IMR-90 (cell line): ENCODE measurements at regions not wholly inside any gene's neighbourhood (a gene's known extent, or its start where the extent isn't known, plus 50 kb on each side); places are given as distances from the start of the nearest gene placed in this dataset.

ENCODE experiments used
- ATAC-seq: fragments of 200-7000 bp; cut with Tn5 transposase; 2 replicates; pipeline ENCODE4 v1.9.1; 2020; ENCODE audit warnings: low read depth, mild to moderate bottlenecking, moderate library complexity
- BruUV-seq: library from RNA; stranded (reverse); fragments of 400-500 nt; replicated peaks from 2 replicates; lab custom pipeline; 2021; lab: Mats Ljungman, UMichigan
- CTCF ChIA-PET: fragments of 300-600 bp; formaldehyde crosslinking; extraction: SDS; loops from one replicate; lab custom pipeline; 2021; ENCODE audit warnings: antibody characterized with exemption; lab: Yijun Ruan, JAX
- POLR2A ChIA-PET: fragments of 300-600 bp; sonication (Branson Sonifier 250); formaldehyde crosslinking; loops from one replicate; lab custom pipeline; 2022; ENCODE audit warnings: antibody characterized with exemption; ENCODE audit not compliant: unreplicated experiment; lab: Charles Lee
- DNase-seq: peaks from one replicate; pipeline ENCODE4 v3.0.0; 2013
- H2AFZ ChIP-seq: replicated peaks from 2 replicates; pipeline ENCODE3; 2013; ENCODE audit warnings: low read length, mild to moderate bottlenecking; ENCODE audit not compliant: poor library complexity
- H2AK5ac ChIP-seq: 2 replicates; pipeline ENCODE4 v1.6.1; 2013; ENCODE audit warnings: low read depth, low read length, inconsistent platforms
- H2AK9ac ChIP-seq: replicated peaks from 2 replicates; pipeline ENCODE3; 2013; ENCODE audit warnings: mild to moderate bottlenecking, low read depth, low read length, moderate library complexity; ENCODE audit not compliant: poor library complexity
- H2BK120ac ChIP-seq: 2 replicates; pipeline ENCODE4 v1.6.1; 2013; ENCODE audit warnings: low read depth, low read length, inconsistent platforms
- H2BK15ac ChIP-seq: 3 replicates; pipeline ENCODE4 v1.6.1; 2013; ENCODE audit warnings: low read depth, low read length, inconsistent platforms
- H2BK20ac ChIP-seq: 2 replicates; pipeline ENCODE4 v1.6.1; 2013; ENCODE audit warnings: low read depth, mild to moderate bottlenecking, inconsistent platforms, low read length, moderate library complexity
- H2BK5ac ChIP-seq: 2 replicates; pipeline ENCODE4 v1.6.1; 2013; ENCODE audit warnings: mild to moderate bottlenecking, low read depth, low read length, inconsistent platforms; ENCODE audit not compliant: poor library complexity, severe bottlenecking
- H3K14ac ChIP-seq: replicated peaks from 2 replicates; pipeline ENCODE4 v1.6.1; 2013; ENCODE audit warnings: low read depth, low read length, inconsistent platforms
- H3K18ac ChIP-seq: 2 replicates; pipeline ENCODE4 v1.6.1; 2013; ENCODE audit warnings: low read depth, low read length, control low read depth
- H3K23ac ChIP-seq: 2 replicates; pipeline ENCODE4 v1.6.1; 2013; ENCODE audit warnings: low read depth, low read length, inconsistent platforms
- H3K27ac ChIP-seq: 2 replicates; pipeline ENCODE4 v1.5.1; 2013; ENCODE audit warnings: mild to moderate bottlenecking, control low read depth, low read length; ENCODE audit not compliant: insufficient read depth
- H3K27me3 ChIP-seq: 2 replicates; pipeline ENCODE4 v1.6.1; 2013; ENCODE audit warnings: low read length; ENCODE audit not compliant: control insufficient read depth, insufficient read depth
- H3K36me3 ChIP-seq: 2 replicates; pipeline ENCODE4 v1.6.1; 2013; ENCODE audit warnings: low read length, mixed read lengths; ENCODE audit not compliant: control insufficient read depth, insufficient read depth
- H3K4ac ChIP-seq: 2 replicates; pipeline ENCODE4 v1.6.1; 2013; ENCODE audit warnings: low read depth, low read length, inconsistent platforms
- H3K4me1 ChIP-seq: 2 replicates; pipeline ENCODE4 v1.6.1; 2013; ENCODE audit warnings: low read length, mixed read lengths; ENCODE audit not compliant: control insufficient read depth, insufficient read depth
- H3K4me2 ChIP-seq: 2 replicates; pipeline ENCODE4 v1.6.1; 2013; ENCODE audit warnings: low read depth, mild to moderate bottlenecking, control low read depth, low read length, moderate library complexity
- H3K4me3 ChIP-seq: 2 replicates; pipeline ENCODE4 v1.5.1; 2013; ENCODE audit warnings: low read depth, mild to moderate bottlenecking, control low read depth, low read length, moderate library complexity; ENCODE audit not compliant: insufficient read depth
- H3K56ac ChIP-seq: 2 replicates; pipeline ENCODE4 v1.6.1; 2013; ENCODE audit warnings: low read length, inconsistent platforms; ENCODE audit not compliant: insufficient read depth; ENCODE audit errors: extremely low read depth
- H3K79me1 ChIP-seq, 2 experiments: 2 replicates each; pipeline ENCODE4 v1.6.1; 2013; ENCODE audit warnings: low read length in 2 of 2, inconsistent platforms in 1 of 2, low read depth in 1 of 2
- H3K9ac ChIP-seq: 2 replicates; pipeline ENCODE4 v1.6.1; 2013; ENCODE audit warnings: low read depth, low read length, control low read depth
- H3K9me1 ChIP-seq: 2 replicates; pipeline ENCODE4 v1.6.1; 2013; ENCODE audit warnings: low read length, inconsistent platforms; ENCODE audit not compliant: insufficient read depth
- H3K9me3 ChIP-seq: 2 replicates; pipeline ENCODE4 v1.6.1; 2013; ENCODE audit warnings: low read length; ENCODE audit not compliant: control insufficient read depth, insufficient read depth
- H4K20me1 ChIP-seq: 2 replicates; pipeline ENCODE4 v1.6.1; 2013; ENCODE audit warnings: low read length, inconsistent platforms; ENCODE audit not compliant: insufficient read depth
- H4K5ac ChIP-seq: 2 replicates; pipeline ENCODE4 v1.6.1; 2013; ENCODE audit warnings: mild to moderate bottlenecking, low read depth, low read length, control low read depth
- H4K8ac ChIP-seq, 2 experiments: 2 replicates each; pipeline ENCODE4 v1.6.1; 2013; ENCODE audit warnings: low read depth in 2 of 2, low read length in 2 of 2, control low read depth in 1 of 2, inconsistent platforms in 1 of 2
- H4K91ac ChIP-seq: 2 replicates; pipeline ENCODE4 v1.6.1; 2013; ENCODE audit warnings: low read depth, low read length, inconsistent platforms; ENCODE audit not compliant: insufficient read depth
- CEBPB ChIP-seq: IDR thresholded peaks from 2 replicates; pipeline ENCODE4 v1.6.1; 2012; ENCODE audit warnings: low read depth, low read length, improper control_type of control experiment
- CHD1 ChIP-seq: IDR thresholded peaks from 2 replicates; pipeline ENCODE4 v1.6.1; 2012; ENCODE audit warnings: low read depth, low read length, improper control_type of control experiment
- FOS ChIP-seq: fragments of 150-350 bp; IDR thresholded peaks from 2 replicates; pipeline ENCODE4 v1.6.1; 2016; ENCODE audit warnings: low read depth, low read length
- MAFK ChIP-seq: IDR thresholded peaks from 2 replicates; pipeline ENCODE4 v1.6.1; 2012; ENCODE audit warnings: low read depth, low read length, improper control_type of control experiment
- MAZ ChIP-seq: IDR thresholded peaks from 2 replicates; pipeline ENCODE4 v1.6.1; 2012; ENCODE audit warnings: low read depth, mild to moderate bottlenecking, low read length, improper control_type of control experiment, moderate library complexity, borderline replicate concordance
- MXI1 ChIP-seq: IDR thresholded peaks from 2 replicates; pipeline ENCODE4 v1.6.1; 2012; ENCODE audit warnings: low read depth, mild to moderate bottlenecking, low read length, moderate library complexity, borderline replicate concordance
- NFE2L2 ChIP-seq: fragments of 150-350 bp; IDR thresholded peaks from 2 replicates; pipeline ENCODE4 v1.6.1; 2016; ENCODE audit warnings: low read depth, mild to moderate bottlenecking, low read length
- POLR2A ChIP-seq: IDR thresholded peaks from 2 replicates; pipeline ENCODE4 v1.6.1; 2012; ENCODE audit warnings: mild to moderate bottlenecking, low read depth, low read length
- RAD21 ChIP-seq: IDR thresholded peaks from 2 replicates; pipeline ENCODE4 v1.6.1; 2012; ENCODE audit warnings: low read length, improper control_type of control experiment
- RCOR1 ChIP-seq: IDR thresholded peaks from 2 replicates; pipeline ENCODE4 v1.6.1; 2012; ENCODE audit warnings: mild to moderate bottlenecking, low read length, improper control_type of control experiment; ENCODE audit not compliant: insufficient replicate concordance
- RFX5 ChIP-seq: IDR thresholded peaks from 2 replicates; pipeline ENCODE4 v1.8.0; 2012; ENCODE audit warnings: low read depth, mild to moderate bottlenecking, low read length, moderate library complexity
- USF2 ChIP-seq: fragments of 150-350 bp; IDR thresholded peaks from 2 replicates; pipeline ENCODE4 v1.6.1; 2017; ENCODE audit warnings: mild to moderate bottlenecking, antibody characterized with exemption, low read length, low read depth
- dilution Hi-C: fragments of 300-500 bp; cut with HindIII; formaldehyde crosslinking; loops from one replicate; pipeline ENCODE4 v1.14.3; 2018; ENCODE audit warnings: low sequenced_read_pairs; ENCODE audit not compliant: unreplicated experiment
- in situ Hi-C: fragments of 300-500 bp; cut with MboI; formaldehyde crosslinking; loops from 3 replicates; pipeline ENCODE4 v1.14.3; 2019; ENCODE audit warnings: low sequenced_read_pairs, inconsistent platforms, mixed read lengths
- intact Hi-C: fragments of 100-400 bp; cut with micrococcal nuclease; formaldehyde crosslinking; loops from 2 replicates; pipeline ENCODE4 v1.10.0; 2022

GRCh38 chr9:6160579-6160978, 55.0 kb upstream of the IL33 start:
- Histone ChIP-seq H4K20me1 (no peaks in the 10 kb centered on the region), H2BK5ac (no peak overlapping the region), H2AK9ac (no peak overlapping the region), H3K4me3 (no peak overlapping the region), H3K4me1 (no peaks in the 10 kb centered on the region), H3K9ac (no peak overlapping the region), H3K14ac (no peak overlapping the region), H3K9me3 (peaks cover 3% of the 10 kb centered on the region; the same call in 1 of the 2 replicates), H3K9me1 (no peaks in the 10 kb centered on the region), H2BK15ac (no peak overlapping the region), H3K23ac (no peak overlapping the region), H4K91ac (no peak overlapping the region), H4K8ac (no peak overlapping the region), H2BK120ac (no peak overlapping the region), H3K4me2 (no peak overlapping the region), H3K27ac (no peak overlapping the region), H3K27me3 (no peaks in the 10 kb centered on the region), H2AK5ac (no peak overlapping the region), H3K79me1 (no peaks in the 10 kb centered on the region), H3K56ac (no peak overlapping the region), H2BK20ac (no peak overlapping the region), H2AFZ (no peak overlapping the region), H4K5ac (no peak overlapping the region), H3K4ac (no peak overlapping the region), H3K36me3 (no peaks in the 10 kb centered on the region), H3K18ac (no peak overlapping the region)
- ATAC-seq (no peak), DNase-seq (no peak)
- dilution Hi-C loops (no loop called here), in situ Hi-C loops (no loop called here), intact Hi-C loops (no loop called here)
- no TSS peak for BruUV-seq
- ChIA-PET CTCF (no interaction called here), POLR2A (no interaction called here)
- TF ChIP-seq MAZ (no peak), FOS (no peak), CHD1 (no peak), POLR2A (no peak), MAFK (no peak), MXI1 (no peak), RFX5 (no peak), USF2 (no peak), NFE2L2 (no peak), RCOR1 (no peak), RAD21 (no peak), CEBPB (no peak)
